ENCODE measurements at regions not wholly inside any gene's neighbourhood (a gene's known extent, or its start where the extent isn't known, plus 50 kb on each side); places are given as distances from the start of the nearest gene placed in this dataset.

GRCh38 chr4:36003051-36003450 is 241.3 kb downstream of the ARAP2 start:
- no peak for TF ChIP-seq CTCF (IDR thresholded peaks at IDR 0.05)
- no peak for TF ChIP-seq SIN3A (IDR thresholded peaks at IDR 0.05; ENCODE audit: borderline replicate concordance, insufficient read depth, low read depth, low read length)
- no peak for TF ChIP-seq TCF7L2 (IDR thresholded peaks at IDR 0.05; ENCODE audit: low read depth, low read length)
- TF ChIP-seq REST (IDR thresholded peaks at IDR 0.05; ENCODE audit: insufficient read depth in 1 of 2, low read depth in 2 of 2, low read length in 1 of 2) = no peak
- TF ChIP-seq POLR2AphosphoS5 (IDR thresholded peaks at IDR 0.05; ENCODE audit: low read depth, low read length) = no peak
- no peak overlapping the region for H3K27ac ChIP-seq (ENCODE audit: low read length)
- no peaks in the 10 kb centered on the region for H3K27me3 ChIP-seq (ENCODE audit: control insufficient read depth, insufficient read depth, low read length)
- H3K4me1 ChIP-seq (ENCODE audit: control insufficient read depth, insufficient read depth, low read length) = no peaks in the 10 kb centered on the region
- DNase-seq (ENCODE audit: low read depth, low spot score) (no peak), ATAC-seq (no peak)
- in situ Hi-C loops (cut with HindIII; ENCODE audit: low pct_unique_long_range_greater_than_20kb, low sequenced_read_pairs) = no loop called here
- ChIA-PET POLR2A (no interaction called here), CTCF (no interaction called here)
- H3K9me3 ChIP-seq (ENCODE audit: control insufficient read depth, insufficient read depth, low read depth, low read length) = no peaks in the 10 kb centered on the region
- H3K4me3 ChIP-seq (ENCODE audit: low read depth in 2 of 2, low read length in 2 of 2) = no peak overlapping the region
- H3K36me3 ChIP-seq (ENCODE audit: control insufficient read depth, insufficient read depth, low read length) = no peaks in the 10 kb centered on the region
- BruUV-seq (replicated peaks) = no TSS peak
- intact Hi-C loops (cut with micrococcal nuclease; ENCODE audit: unreplicated experiment) = no loop called here

- ATAC-seq (no peak), DNase-seq (ENCODE audit: low read depth, low spot score) (no peak)
- ChIA-PET POLR2A (no interaction called here), CTCF (no interaction called here)
- no peak for TF ChIP-seq REST (IDR thresholded peaks at IDR 0.05; ENCODE audit: insufficient read depth in 1 of 2, low read depth in 2 of 2, low read length in 1 of 2)
- no peak for TF ChIP-seq POLR2AphosphoS5 (IDR thresholded peaks at IDR 0.05; ENCODE audit: low read depth, low read length)
- no peak for TF ChIP-seq CTCF (IDR thresholded peaks at IDR 0.05)
- no peak for TF ChIP-seq TCF7L2 (IDR thresholded peaks at IDR 0.05; ENCODE audit: low read depth, low read length)
- TF ChIP-seq SIN3A (IDR thresholded peaks at IDR 0.05; ENCODE audit: borderline replicate concordance, insufficient read depth, low read depth, low read length) = no peak
- Histone ChIP-seq H3K4me3 (ENCODE audit: low read depth in 2 of 2, low read length in 2 of 2) (no peak overlapping the region), H3K27ac (ENCODE audit: low read length) (no peak overlapping the region), H3K9me3 (ENCODE audit: control insufficient read depth, insufficient read depth, low read depth, low read length) (no peaks in the 10 kb centered on the region), H3K36me3 (ENCODE audit: control insufficient read depth, insufficient read depth, low read length) (no peaks in the 10 kb centered on the region), H3K4me1 (ENCODE audit: control insufficient read depth, insufficient read depth, low read length) (no peaks in the 10 kb centered on the region), H3K27me3 (ENCODE audit: control insufficient read depth, insufficient read depth, low read length) (no peaks in the 10 kb centered on the region)
- intact Hi-C loops (cut with micrococcal nuclease; ENCODE audit: unreplicated experiment) (no loop called here), in situ Hi-C loops (cut with HindIII; ENCODE audit: low pct_unique_long_range_greater_than_20kb, low sequenced_read_pairs) (no loop called here)
- no TSS peak for BruUV-seq (replicated peaks)
Measured at GRCh38 chr4:36004204-36004851, 240.0 kb downstream of the ARAP2 start.

Data from Panc1 (cell line).